SJSA1 (cell line): ENCODE measurements at regions not wholly inside any gene's neighbourhood (a gene's known extent, or its start where the extent isn't known, plus 50 kb on each side); places are given as distances from the start of the nearest gene placed in this dataset.
"Not testable (repeated sequence)": the region's sequence is repeated elsewhere in the genome, so short reads cannot be mapped to it uniquely, and the experiment has no call there.

Experiments used
- DNase-seq, 2 experiments: peaks; one replicate each; pipeline ENCODE4 v3.0.0-alpha.2; 2015 to 2020; ENCODE audit warnings: low spot score in 2 of 2, low read depth in 1 of 2
- H3K27ac ChIP-seq: fragments of 250-450 bp; sonication (Bioruptor Pico); 2 replicates; pipeline ENCODE4 v1.5.1; 2020; ENCODE audit warnings: mild to moderate bottlenecking, moderate library complexity
- H3K27me3 ChIP-seq: fragments of 250-450 bp; sonication (Bioruptor Pico); replicated peaks from 2 replicates; pipeline ENCODE4 v1.5.1; 2020; ENCODE audit warnings: mild to moderate bottlenecking, moderate library complexity
- H3K36me3 ChIP-seq: fragments of 250-450 bp; sonication (Bioruptor Pico); 2 replicates; pipeline ENCODE4 v1.5.1; 2020; ENCODE audit warnings: mild to moderate bottlenecking
- H3K4me1 ChIP-seq: fragments of 250-450 bp; sonication (Bioruptor Pico); replicated peaks from 2 replicates; pipeline ENCODE4 v1.6.1; 2021; ENCODE audit warnings: mild to moderate bottlenecking
- H3K4me3 ChIP-seq: fragments of 250-450 bp; sonication (Bioruptor Pico); 2 replicates; pipeline ENCODE4 v1.5.1; 2020; ENCODE audit warnings: mild to moderate bottlenecking
- H3K9me3 ChIP-seq: fragments of 250-450 bp; sonication (Bioruptor Pico); replicated peaks from 2 replicates; pipeline ENCODE4 v1.5.1; 2020; ENCODE audit warnings: mild to moderate bottlenecking

GRCh38 chr19:27997069-27997468, 1215.9 kb downstream of the UQCRFS1 start:
- no peak for DNase-seq
- no peak overlapping the region for H3K4me3 ChIP-seq
- no peak overlapping the region for H3K27ac ChIP-seq
- no peaks in the 10 kb centered on the region for H3K36me3 ChIP-seq
- no peaks in the 10 kb centered on the region for H3K4me1 ChIP-seq
- no peaks in the 10 kb centered on the region for H3K9me3 ChIP-seq
- no peaks in the 10 kb centered on the region for H3K27me3 ChIP-seq

- Histone ChIP-seq H3K4me3 (no peak overlapping the region), H3K9me3 (no peaks in the 10 kb centered on the region), H3K27me3 (no peaks in the 10 kb centered on the region), H3K36me3 (no peaks in the 10 kb centered on the region), H3K4me1 (no peaks in the 10 kb centered on the region), H3K27ac (no peak overlapping the region)
- no peak for DNase-seq
Observed at GRCh38 chr19:27993619-27994570, 1219.1 kb downstream of the UQCRFS1 start.

GRCh38 chr19:27986299-27986698, 1226.7 kb downstream of the UQCRFS1 start:
- Histone ChIP-seq H3K27ac (no peak overlapping the region), H3K4me1 (no peaks in the 10 kb centered on the region), H3K36me3 (no peaks in the 10 kb centered on the region), H3K9me3 (no peaks in the 10 kb centered on the region), H3K4me3 (no peak overlapping the region), H3K27me3 (no peaks in the 10 kb centered on the region)
- no peak for DNase-seq

- no peaks in the 10 kb centered on the region; the same call in 1 of the 2 replicates for H3K9me3 ChIP-seq
- no peak for DNase-seq
- no peak overlapping the region for H3K27ac ChIP-seq
- no peak overlapping the region for H3K4me3 ChIP-seq
- no peaks in the 10 kb centered on the region for H3K36me3 ChIP-seq
- H3K4me1 ChIP-seq = peaks cover 34% of the 10 kb centered on the region
- H3K27me3 ChIP-seq = no peaks in the 10 kb centered on the region
Observed at GRCh38 chr19:27975419-27976005, 1237.4 kb downstream of the UQCRFS1 start.

- DNase-seq = peak in 1 of 2 experiments; percentile 30
- Histone ChIP-seq H3K36me3 (no peaks in the 10 kb centered on the region), H3K27me3 (no peaks in the 10 kb centered on the region), H3K4me3 (no peak overlapping the region), H3K9me3 (no peaks in the 10 kb centered on the region; the same call in 1 of the 2 replicates), H3K27ac (no peak overlapping the region), H3K4me1 (peaks cover 35% of the 10 kb centered on the region)
Observed at GRCh38 chr19:27974082-27974513, 1238.9 kb downstream of the UQCRFS1 start.

GRCh38 chr19:27972291-27973040, 1240.5 kb downstream of the UQCRFS1 start:
- peak; percentile 48 to 70 for DNase-seq
- Histone ChIP-seq H3K36me3 (no peaks in the 10 kb centered on the region), H3K9me3 (no peaks in the 10 kb centered on the region; the same call in 1 of the 2 replicates), H3K4me3 (no peak overlapping the region), H3K27ac (peak overlapping the region; percentile 77), H3K27me3 (no peaks in the 10 kb centered on the region), H3K4me1 (peaks cover 35% of the 10 kb centered on the region)

- H3K9me3 ChIP-seq = no peaks in the 10 kb centered on the region
- H3K4me1 ChIP-seq = peaks cover 35% of the 10 kb centered on the region
- no peaks in the 10 kb centered on the region for H3K27me3 ChIP-seq
- H3K4me3 ChIP-seq = no peak overlapping the region
- peak in 1 of 2 experiments; percentile 4 for DNase-seq
- H3K36me3 ChIP-seq = no peaks in the 10 kb centered on the region
- H3K27ac ChIP-seq = peak overlapping the region; percentile 77
Observed at GRCh38 chr19:27971869-27972268, 1241.1 kb downstream of the UQCRFS1 start.

GRCh38 chr19:27971071-27971470, 1241.9 kb downstream of the UQCRFS1 start:
- Histone ChIP-seq H3K27me3 (no peaks in the 10 kb centered on the region), H3K27ac (peak overlapping the region; percentile 77), H3K36me3 (no peaks in the 10 kb centered on the region), H3K4me3 (no peak overlapping the region), H3K9me3 (no peaks in the 10 kb centered on the region), H3K4me1 (peaks cover 35% of the 10 kb centered on the region)
- DNase-seq = peak; percentile 55 to 71

GRCh38 chr19:27966390-27966816, 1246.5 kb downstream of the UQCRFS1 start:
- H3K9me3 ChIP-seq = no peaks in the 10 kb centered on the region
- no peak for DNase-seq
- H3K4me1 ChIP-seq = peaks cover 10% of the 10 kb centered on the region

GRCh38 chr19:27964185-27964584, 1248.8 kb downstream of the UQCRFS1 start:
- no peak for DNase-seq
- H3K4me3 ChIP-seq = no peak overlapping the region
- H3K4me1 ChIP-seq = no peaks in the 10 kb centered on the region

More at GRCh38 chr19:27966390-27966816, 1246.5 kb downstream of the UQCRFS1 start:
- no peaks in the 10 kb centered on the region for H3K27me3 ChIP-seq
- no peak overlapping the region for H3K27ac ChIP-seq
- no peak overlapping the region for H3K4me3 ChIP-seq
- no peaks in the 10 kb centered on the region for H3K36me3 ChIP-seq

GRCh38 chr19:27962264-27962663, 1250.7 kb downstream of the UQCRFS1 start:
- H3K4me1 ChIP-seq = no peaks in the 10 kb centered on the region
- no peaks in the 10 kb centered on the region for H3K27me3 ChIP-seq
- DNase-seq = no peak
- no peak overlapping the region for H3K27ac ChIP-seq
- H3K4me3 ChIP-seq = no peak overlapping the region
- no peaks in the 10 kb centered on the region for H3K9me3 ChIP-seq
- no peaks in the 10 kb centered on the region for H3K36me3 ChIP-seq

More at GRCh38 chr19:27964185-27964584, 1248.8 kb downstream of the UQCRFS1 start:
- Histone ChIP-seq H3K27ac (no peak overlapping the region), H3K27me3 (no peaks in the 10 kb centered on the region), H3K36me3 (no peaks in the 10 kb centered on the region), H3K9me3 (no peaks in the 10 kb centered on the region)

- DNase-seq = no peak
- no peaks in the 10 kb centered on the region for H3K9me3 ChIP-seq
Observed at GRCh38 chr19:27955485-27956480, 1257.2 kb downstream of the UQCRFS1 start.

GRCh38 chr19:27942607-27943006, 1270.3 kb downstream of the UQCRFS1 start:
- not testable (repeated sequence) for H3K4me3 ChIP-seq, H3K36me3 ChIP-seq, H3K4me1 ChIP-seq, H3K9me3 ChIP-seq, H3K27ac ChIP-seq, DNase-seq, H3K27me3 ChIP-seq

More at GRCh38 chr19:27955485-27956480, 1257.2 kb downstream of the UQCRFS1 start:
- Histone ChIP-seq H3K4me3 (no peak overlapping the region), H3K4me1 (no peaks in the 10 kb centered on the region), H3K27ac (no peak overlapping the region), H3K27me3 (no peaks in the 10 kb centered on the region), H3K36me3 (no peaks in the 10 kb centered on the region)
